Fibroblast of lung (primary cell): ENCODE measurements at regions not wholly inside any gene's neighbourhood (a gene's known extent, or its start where the extent isn't known, plus 50 kb on each side); places are given as distances from the start of the nearest gene placed in this dataset.

ENCODE experiments used
- DNase-seq, 2 donors: peaks; one replicate each; pipeline versions ENCODE4 v3.0.0 to v3.0.0-alpha.2; 2010; ENCODE audit warnings: low read depth in 2 of 2
- H2AFZ ChIP-seq: 2 replicates; pipeline ENCODE4 v1.5.1; 2012; ENCODE audit warnings: low read length, control low read depth, inconsistent platforms
- H3K27ac ChIP-seq: 2 replicates; pipeline ENCODE4 v1.5.1; 2011; ENCODE audit warnings: low read length, control low read depth; ENCODE audit not compliant: insufficient read depth
- H3K27me3 ChIP-seq: 2 replicates; pipeline ENCODE4 v1.5.1; 2011; ENCODE audit warnings: mild to moderate bottlenecking, low read length; ENCODE audit not compliant: control insufficient read depth, insufficient read depth
- H3K36me3 ChIP-seq: 2 replicates; pipeline ENCODE4 v1.5.1; 2011; ENCODE audit warnings: low read length; ENCODE audit not compliant: control insufficient read depth, insufficient read depth
- H3K4me1 ChIP-seq: 2 replicates; pipeline ENCODE4 v1.5.1; 2011; ENCODE audit warnings: low read length; ENCODE audit not compliant: control insufficient read depth, insufficient read depth; ENCODE audit errors: extremely low read depth
- H3K4me2 ChIP-seq: 2 replicates; pipeline ENCODE4 v1.5.1; 2011; ENCODE audit warnings: low read length, control low read depth; ENCODE audit not compliant: insufficient read depth; ENCODE audit errors: extremely low read depth
- H3K4me3 ChIP-seq, 4 experiments: fragments of 200-600 bp in 1 of 4; sonication (generic) in 1 of 4; replicated peaks in 1 of 4; 2 replicates each; pipeline ENCODE4 v1.5.1; 2011 to 2016; ENCODE audit warnings: low read length in 4 of 4, low read depth in 3 of 4, mild to moderate bottlenecking in 3 of 4, control low read depth in 2 of 4, inconsistent platforms in 1 of 4, mixed read lengths in 1 of 4; ENCODE audit not compliant: insufficient read depth in 1 of 4; ENCODE audit errors: control extremely low read depth in 1 of 4
- H3K79me2 ChIP-seq: 2 replicates; pipeline ENCODE4 v1.5.1; 2012; ENCODE audit warnings: mild to moderate bottlenecking, low read length, inconsistent platforms; ENCODE audit not compliant: control insufficient read depth, insufficient read depth
- H3K9ac ChIP-seq: 2 replicates; pipeline ENCODE4 v1.5.1; 2011; ENCODE audit warnings: mild to moderate bottlenecking, low read length, control low read depth; ENCODE audit not compliant: insufficient read depth
- H3K9me3 ChIP-seq: 2 replicates; pipeline ENCODE4 v1.5.1; 2012; ENCODE audit warnings: low read depth, low read length; ENCODE audit not compliant: control insufficient read depth, insufficient read depth
- H4K20me1 ChIP-seq: 2 replicates; pipeline ENCODE4 v1.5.1; 2011; ENCODE audit warnings: low read length; ENCODE audit not compliant: control insufficient read depth, insufficient read depth; ENCODE audit errors: extremely low read depth
- EZH2 ChIP-seq: IDR thresholded peaks from 2 replicates; pipeline ENCODE4 v1.5.1; 2012; ENCODE audit warnings: low read length, control low read depth, mild to moderate bottlenecking; ENCODE audit errors: missing control alignments
- TF ChIP-seq, protein P1 (sequence below), 2 donors: IDR thresholded peaks in 1 of 2; conservative IDR thresholded peaks in 1 of 2; 1 replicate in 1 of 2; 2 replicates in 1 of 2; pipeline ENCODE4 v1.5.1; 2011 to 2012; ENCODE audit warnings: low read length in 2 of 2, control low read depth in 1 of 2, inconsistent platforms in 1 of 2, low read depth in 1 of 2, mild to moderate bottlenecking in 1 of 2

DNA sequence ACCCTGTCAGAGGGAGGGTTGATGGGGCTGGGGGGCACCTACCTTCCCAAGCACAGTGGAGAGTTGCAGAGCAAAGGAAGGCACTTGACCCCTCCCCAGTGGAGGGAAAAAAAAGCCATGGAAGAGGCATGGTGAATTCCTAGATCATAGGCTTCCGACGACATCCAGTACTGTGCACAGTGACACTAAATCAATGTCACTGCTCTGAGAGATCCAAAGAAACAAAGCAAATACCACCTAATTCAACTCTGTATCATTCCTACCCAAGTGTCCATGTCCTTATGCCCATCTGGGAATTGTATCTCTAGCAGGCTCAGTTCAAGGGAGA is 344.2 kb upstream of the NCAM1 start:
- Histone ChIP-seq H4K20me1 (no peaks in the 10 kb centered on the region), H3K9ac (no peak overlapping the region), H3K27me3 (no peaks in the 10 kb centered on the region), H2AFZ (no peak overlapping the region), H3K4me3 (no peak overlapping the region), H3K4me1 (no peaks in the 10 kb centered on the region), H3K4me2 (no peak overlapping the region), H3K27ac (no peak overlapping the region), H3K36me3 (no peaks in the 10 kb centered on the region), H3K79me2 (no peaks in the 10 kb centered on the region), H3K9me3 (no peaks in the 10 kb centered on the region)
- DNase-seq, result no peak
- TF ChIP-seq, protein P1, sequence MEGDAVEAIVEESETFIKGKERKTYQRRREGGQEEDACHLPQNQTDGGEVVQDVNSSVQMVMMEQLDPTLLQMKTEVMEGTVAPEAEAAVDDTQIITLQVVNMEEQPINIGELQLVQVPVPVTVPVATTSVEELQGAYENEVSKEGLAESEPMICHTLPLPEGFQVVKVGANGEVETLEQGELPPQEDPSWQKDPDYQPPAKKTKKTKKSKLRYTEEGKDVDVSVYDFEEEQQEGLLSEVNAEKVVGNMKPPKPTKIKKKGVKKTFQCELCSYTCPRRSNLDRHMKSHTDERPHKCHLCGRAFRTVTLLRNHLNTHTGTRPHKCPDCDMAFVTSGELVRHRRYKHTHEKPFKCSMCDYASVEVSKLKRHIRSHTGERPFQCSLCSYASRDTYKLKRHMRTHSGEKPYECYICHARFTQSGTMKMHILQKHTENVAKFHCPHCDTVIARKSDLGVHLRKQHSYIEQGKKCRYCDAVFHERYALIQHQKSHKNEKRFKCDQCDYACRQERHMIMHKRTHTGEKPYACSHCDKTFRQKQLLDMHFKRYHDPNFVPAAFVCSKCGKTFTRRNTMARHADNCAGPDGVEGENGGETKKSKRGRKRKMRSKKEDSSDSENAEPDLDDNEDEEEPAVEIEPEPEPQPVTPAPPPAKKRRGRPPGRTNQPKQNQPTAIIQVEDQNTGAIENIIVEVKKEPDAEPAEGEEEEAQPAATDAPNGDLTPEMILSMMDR (conservative IDR thresholded peaks at IDR 0.05 in 1 of 2, IDR thresholded peaks at IDR 0.05 in 1 of 2; ENCODE audit: low read depth in 1 of 2, low read length in 2 of 2), result no peak
- no peak for TF ChIP-seq EZH2

DNA sequence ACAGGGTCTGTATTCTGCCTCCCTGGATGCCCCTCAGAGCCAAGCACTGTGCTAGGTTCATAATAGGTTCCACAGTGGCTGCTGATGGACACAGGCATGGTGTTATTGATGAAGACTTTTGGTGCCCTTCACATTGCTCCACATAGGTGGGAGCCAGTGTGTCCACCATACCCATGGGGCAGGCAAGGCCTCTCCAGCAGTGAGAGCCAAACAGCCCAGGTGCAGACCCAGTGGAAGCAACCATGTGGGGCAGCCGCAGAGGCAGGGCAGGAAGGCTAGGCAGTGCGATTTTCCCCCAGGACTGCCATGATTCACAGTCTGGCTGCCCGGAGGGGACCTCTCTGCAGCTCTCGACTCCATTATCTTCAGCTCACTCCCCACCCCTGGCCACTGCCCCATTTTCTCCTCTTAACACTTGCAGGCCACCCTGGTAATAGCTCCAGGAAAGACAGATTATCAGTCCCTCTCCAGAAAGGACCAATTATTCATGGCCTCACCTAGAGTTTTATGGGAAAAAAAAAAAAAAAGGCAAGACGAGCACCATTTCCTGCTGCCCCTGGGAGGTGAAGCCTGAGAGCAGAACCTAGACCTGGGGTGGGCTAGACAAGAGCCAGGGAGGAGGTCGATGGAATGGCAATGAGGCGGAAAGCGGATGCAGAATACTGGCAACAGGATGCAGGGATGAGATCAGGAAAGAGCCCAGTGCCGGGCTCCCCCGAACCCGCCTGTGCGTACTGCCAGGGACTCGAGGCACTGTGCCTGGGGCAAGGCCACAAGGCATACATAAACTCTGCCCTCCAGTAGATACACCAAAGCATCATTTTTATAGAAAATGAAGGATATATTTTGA is 343.0 kb upstream of the NCAM1 start:
- H3K27ac ChIP-seq, result no peak overlapping the region
- TF ChIP-seq EZH2, result no peak
- TF ChIP-seq, protein P1 (conservative IDR thresholded peaks at IDR 0.05 in 1 of 2, IDR thresholded peaks at IDR 0.05 in 1 of 2; ENCODE audit: low read depth in 1 of 2, low read length in 2 of 2), result no peak
- no peak overlapping the region for H3K9ac ChIP-seq
- no peak for DNase-seq
- H3K4me2 ChIP-seq, result no peak overlapping the region
- no peaks in the 10 kb centered on the region for H3K36me3 ChIP-seq
- H2AFZ ChIP-seq, result no peak overlapping the region
- no peak overlapping the region for H3K4me3 ChIP-seq
- no peaks in the 10 kb centered on the region for H3K9me3 ChIP-seq
- no peaks in the 10 kb centered on the region for H3K27me3 ChIP-seq
- no peaks in the 10 kb centered on the region for H3K4me1 ChIP-seq
- H4K20me1 ChIP-seq, result no peaks in the 10 kb centered on the region
- H3K79me2 ChIP-seq, result no peaks in the 10 kb centered on the region

DNA sequence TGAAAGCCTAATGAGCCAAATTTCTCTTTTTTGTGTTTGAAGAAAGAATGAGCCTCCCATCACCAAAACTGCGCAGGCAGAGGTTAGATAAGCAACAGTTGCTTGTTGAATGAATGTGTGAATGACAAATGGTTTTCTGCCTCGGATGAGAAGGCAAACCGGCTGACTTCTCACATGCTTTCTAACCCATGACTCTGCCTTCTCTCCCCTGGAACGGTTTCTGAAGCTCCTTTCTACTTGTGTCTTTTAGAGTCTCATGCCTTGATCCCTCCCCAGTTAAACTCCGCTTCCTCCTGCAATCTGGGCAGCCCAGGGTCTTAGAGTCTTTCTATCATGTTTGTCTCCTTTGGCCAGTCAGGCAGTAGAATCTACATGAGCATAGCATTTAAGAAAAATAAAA is 342.1 kb upstream of the NCAM1 start:
- no peak for DNase-seq
- H3K4me3 ChIP-seq, result no peak overlapping the region
- TF ChIP-seq, protein P1 (conservative IDR thresholded peaks at IDR 0.05 in 1 of 2, IDR thresholded peaks at IDR 0.05 in 1 of 2; ENCODE audit: low read depth in 1 of 2, low read length in 2 of 2), result no peak
- TF ChIP-seq EZH2, result no peak
- no peaks in the 10 kb centered on the region for H3K4me1 ChIP-seq
- H3K27me3 ChIP-seq, result no peaks in the 10 kb centered on the region
- no peak overlapping the region for H3K4me2 ChIP-seq
- no peaks in the 10 kb centered on the region for H4K20me1 ChIP-seq
- H3K9ac ChIP-seq, result no peak overlapping the region
- H2AFZ ChIP-seq, result no peak overlapping the region
- H3K36me3 ChIP-seq, result no peaks in the 10 kb centered on the region
- no peak overlapping the region for H3K27ac ChIP-seq
- H3K79me2 ChIP-seq, result no peaks in the 10 kb centered on the region
- no peaks in the 10 kb centered on the region for H3K9me3 ChIP-seq
